SIG-M5 treated with dmso at 0.1 percent for 504 hours (cell line): ENCODE measurements at regions not wholly inside any gene's neighbourhood (a gene's known extent, or its start where the extent isn't known, plus 50 kb on each side); places are given as distances from the start of the nearest gene placed in this dataset.

Source experiments
- DNase-seq: peaks from one replicate; lab custom pipeline; 2025; ENCODE audit not compliant: unreplicated experiment; lab: John Stamatoyannopoulos, UW

DNA sequence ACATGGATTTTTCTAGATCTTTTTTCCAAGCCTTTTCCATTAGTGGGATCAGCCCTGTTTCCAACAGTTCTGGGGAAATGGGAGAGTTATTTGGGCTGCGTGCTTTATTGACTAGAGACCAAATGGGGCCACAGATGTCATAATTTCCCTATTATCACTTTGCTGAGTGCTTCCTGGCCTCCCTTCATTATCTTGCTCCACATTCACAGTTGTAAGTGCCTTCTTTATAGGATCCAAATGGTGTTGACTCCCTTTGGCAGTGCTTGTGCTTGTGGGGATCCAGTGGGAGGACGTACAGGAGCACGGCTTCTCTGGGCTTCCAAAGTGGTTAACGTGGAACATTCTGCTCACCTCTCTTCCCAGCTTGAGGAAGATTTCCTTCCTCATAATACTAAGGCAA, 141.0 kb upstream of the RMST start:
- DNase-seq, result no peak

DNA sequence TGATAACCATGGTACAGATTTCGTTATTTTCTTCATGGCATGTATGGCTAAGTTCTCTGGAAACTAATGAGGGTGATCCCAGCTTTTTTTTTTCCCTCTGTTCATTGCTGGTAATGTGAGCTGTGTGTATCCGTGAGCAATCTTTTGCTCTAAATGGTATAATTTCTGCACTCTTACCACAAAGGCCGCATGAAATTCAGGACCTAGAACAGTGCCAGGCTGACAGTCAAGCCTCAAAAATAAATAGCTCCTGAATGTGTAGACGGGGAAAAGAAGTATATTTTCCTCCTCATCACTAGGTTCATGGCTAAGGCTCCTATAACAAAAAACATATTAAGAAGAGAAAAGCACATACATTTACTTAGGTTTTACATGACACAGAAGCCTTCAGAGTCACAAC, 140.2 kb upstream of the RMST start:
- DNase-seq, result no peak

DNA sequence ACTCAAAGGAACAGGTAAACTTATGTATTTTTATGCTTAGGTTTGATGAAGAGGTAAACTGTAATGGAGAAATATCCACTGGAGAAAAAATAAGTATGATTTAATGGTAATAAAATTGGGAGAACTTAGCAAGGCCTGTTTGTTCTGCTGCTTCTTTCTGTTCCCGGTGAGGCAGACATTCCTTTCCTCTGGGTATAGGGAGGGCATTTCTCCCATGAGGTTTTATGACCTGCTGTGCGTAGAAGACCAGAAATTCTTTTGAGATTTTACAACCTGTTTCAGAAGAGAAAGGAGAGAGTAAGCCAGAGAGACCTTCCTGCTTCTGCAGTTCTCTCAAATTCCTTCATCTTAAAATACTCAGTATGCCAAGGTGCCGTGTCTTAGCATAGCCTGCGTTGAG, 139.4 kb upstream of the RMST start:
- DNase-seq, result no peak

DNA sequence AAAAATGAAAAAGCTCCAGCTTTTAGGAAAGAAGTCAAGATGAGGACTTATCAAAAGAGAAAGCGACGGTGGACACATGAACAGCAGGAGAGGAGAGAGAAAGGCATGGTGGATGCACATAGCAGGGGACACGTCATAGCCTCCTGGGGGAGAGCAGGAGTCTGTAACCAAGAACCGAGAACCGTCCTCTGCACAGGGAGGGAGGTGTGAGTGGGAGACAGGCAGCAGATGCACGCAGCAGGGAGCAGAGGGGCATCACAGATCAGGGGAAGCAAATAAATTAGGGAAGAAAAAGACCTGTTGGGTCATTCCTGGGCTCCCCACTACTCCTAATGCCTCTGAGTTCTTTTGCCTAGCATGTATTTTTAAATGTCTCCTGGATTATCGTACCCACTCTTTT, 138.1 kb upstream of the RMST start:
- no peak for DNase-seq

DNA sequence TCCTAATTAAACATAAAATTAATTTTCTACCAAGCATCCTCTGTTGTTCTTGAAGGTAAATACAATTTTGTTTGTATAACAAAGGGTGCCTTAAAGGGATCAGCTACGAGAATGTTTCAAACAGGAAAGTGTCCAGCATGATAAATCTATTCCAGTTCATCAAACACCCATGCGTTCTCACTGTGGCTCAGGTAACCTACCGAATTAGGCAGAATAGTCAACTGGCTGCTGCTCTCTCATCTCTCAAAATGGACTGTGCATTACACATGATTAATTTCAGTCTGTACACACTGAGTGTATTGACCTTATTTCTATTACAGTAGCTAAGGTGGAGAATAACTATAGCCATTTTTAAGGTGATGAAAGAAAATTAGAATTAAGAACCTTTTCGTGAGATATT, 127.5 kb upstream of the RMST start:
- DNase-seq, result no peak

DNA sequence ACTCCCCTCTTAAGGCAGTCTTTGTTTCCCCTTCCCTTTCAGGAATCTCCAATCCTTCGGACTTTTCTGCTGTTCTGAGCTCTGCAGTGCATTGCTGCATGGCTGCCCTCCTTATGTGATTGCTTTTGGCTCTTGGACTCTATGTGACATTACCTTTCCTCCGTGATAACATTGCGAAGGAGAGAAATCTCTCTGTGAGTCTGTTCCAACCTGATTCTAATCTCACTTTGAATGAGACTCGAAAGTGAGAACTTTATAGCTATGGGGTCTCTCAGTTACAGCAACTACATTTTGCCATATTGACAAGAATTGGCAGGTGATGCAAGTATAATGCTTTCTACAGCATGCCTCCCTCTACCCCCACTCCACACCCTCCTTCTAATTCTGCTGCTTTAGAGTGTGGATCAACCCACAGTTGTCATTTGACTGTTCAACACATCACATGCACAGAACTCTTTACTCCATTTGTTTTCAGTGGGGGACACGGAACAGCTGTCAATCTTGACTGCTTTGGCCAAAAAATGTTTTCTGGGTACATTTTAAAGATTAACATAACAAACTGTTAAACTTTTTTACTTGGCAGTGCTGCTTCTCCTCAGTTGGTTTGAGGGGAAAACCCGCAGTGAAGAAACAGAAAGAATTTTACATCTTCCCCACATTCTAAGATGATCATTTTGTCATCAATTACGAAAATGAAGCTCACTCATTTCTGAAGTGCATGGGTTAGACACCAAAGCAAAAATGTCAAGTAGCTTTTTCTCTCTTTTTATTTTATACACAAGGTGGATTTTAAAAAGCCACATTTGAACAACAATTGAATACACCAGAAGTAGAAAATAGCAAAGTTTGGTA, 125.5 kb upstream of the RMST start:
- DNase-seq, result no peak

DNA sequence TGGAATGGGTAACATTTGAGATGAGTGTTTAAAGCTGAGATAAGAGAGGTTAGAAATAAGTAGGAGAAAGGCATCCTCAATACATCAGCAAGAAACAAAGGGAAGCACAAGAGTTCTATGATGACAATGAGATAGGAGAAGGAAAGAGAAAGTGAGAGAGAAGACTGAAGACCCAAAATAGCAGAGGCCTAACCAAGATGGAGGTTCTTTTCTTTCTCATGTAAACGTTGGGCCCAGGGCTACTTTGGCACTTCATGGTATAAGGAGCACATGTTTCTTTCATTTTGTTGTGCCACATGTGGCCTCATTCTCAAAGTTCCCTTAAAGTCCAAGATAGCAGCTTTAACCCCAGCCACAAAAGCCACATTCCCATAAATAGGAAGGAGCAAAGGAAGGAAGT, 120.5 kb upstream of the RMST start:
- no peak for DNase-seq

DNA sequence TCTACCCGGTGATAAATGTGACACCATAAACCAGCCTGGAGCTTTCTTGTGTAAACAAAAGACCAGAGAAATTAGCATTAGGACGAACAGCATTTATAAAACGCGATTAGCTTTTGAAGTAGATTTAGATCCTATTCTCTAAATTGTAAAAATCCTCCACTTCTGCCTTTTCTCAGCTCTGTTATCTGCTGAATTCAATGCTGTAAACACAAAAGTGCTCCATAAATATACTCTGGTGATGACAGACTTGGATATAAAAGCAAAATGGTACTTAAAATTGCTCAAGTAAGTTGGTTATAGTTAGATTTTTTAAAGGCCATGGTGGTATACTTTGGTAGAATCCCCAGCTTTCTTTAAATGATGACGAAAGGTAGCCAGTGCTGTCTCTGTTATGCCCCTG, 114.6 kb upstream of the RMST start:
- no peak for DNase-seq

DNA sequence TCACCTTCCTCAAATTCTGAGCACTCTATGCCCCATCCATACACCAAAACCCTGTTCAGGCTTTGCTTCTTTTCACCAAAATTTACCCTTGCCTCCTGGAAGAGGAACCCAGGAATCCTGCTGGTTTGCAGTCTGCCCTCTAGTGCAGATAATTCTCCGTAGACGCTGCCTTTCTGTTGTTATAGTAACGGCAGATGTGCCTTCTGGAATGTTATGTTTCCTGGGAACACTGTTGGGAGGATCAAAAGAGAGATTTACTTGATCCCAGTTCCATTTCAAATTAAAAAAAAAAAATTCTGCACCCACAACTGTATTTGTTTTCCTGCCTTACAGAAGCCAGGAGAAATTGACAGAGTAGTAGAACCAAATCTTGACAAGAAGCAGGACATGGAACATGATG, 104.2 kb upstream of the RMST start:
- no peak for DNase-seq

DNA sequence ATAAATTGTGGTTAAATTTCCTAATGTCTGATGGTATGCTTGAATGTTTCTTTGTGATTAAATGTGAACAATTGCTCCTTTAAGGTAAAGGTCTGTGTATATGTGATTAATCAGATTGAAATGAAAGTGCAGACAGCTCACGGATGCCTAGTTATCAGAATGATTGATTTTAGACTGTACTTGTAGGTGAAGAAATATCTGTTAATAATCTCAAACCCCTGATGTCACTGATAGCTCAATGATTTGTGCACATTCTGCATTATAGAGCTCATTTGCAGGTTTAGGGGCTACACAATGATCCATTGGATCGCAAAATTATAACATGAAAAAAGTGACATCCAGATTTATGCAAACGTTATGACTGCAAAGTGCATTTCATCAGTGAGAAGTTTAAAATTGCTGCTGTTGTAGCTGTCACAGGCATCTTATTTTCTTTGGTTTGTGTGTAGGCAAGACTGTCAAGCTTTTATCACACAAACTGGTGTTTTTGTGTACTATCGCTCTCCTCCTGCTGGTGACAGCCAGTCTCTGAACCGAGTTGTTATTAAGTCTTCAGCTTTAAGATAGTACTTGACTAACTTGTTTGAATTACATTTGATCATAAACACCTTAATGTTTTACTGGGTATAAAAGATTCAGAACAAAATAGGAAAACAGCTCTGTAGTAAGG, 103.4 kb upstream of the RMST start:
- DNase-seq, result no peak

DNA sequence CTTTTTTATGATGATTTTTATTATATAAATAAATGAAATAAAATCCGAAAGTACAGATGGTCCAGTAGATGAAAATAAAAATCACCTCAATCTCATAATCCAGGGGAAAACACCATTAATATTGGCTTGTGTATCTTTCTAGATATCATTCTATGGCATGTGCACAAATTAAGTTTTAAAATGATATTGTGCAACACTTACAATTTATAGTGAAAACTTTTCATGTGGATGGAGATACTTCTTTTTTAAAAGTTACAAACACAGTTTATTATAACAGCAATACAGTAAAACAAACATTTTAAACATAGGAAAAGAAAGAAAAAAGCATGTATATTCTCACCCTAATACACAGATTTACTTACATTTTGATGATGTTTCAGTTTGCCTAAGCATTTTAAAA, 98.9 kb upstream of the RMST start:
- DNase-seq, result no peak

DNA sequence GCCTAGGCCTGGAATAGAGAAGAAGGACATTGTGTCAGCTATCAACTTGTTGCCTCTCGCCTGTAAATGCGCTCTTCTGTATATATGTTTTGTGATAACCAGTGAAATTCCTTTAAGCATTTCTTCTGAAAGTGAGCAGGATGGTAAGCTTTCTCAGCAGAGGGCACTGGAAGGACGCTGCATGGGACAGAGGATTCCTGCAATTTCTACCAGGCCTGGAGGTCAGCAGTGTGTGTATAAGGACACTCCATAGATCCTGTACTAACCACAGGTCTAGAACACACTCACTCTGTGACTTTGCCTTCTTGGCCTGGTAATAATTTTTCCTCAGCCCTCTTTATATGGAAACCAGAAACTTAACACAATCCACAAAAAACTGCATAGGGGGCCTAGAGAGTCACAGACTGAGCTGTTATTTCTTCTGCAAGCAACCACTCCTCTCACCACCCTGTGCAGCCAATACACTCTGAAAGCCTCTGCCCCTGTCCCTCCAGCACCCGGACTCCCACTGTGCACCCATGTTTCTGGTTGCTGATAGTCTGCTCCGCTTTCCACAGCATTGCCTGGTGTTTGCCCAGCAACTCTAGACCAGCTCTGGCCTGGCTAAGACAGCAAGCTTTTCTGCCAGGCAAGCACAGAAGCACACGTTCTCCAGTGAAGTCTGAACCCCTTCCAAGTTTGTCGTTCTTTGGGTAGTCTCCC, 94.0 kb upstream of the RMST start:
- no peak for DNase-seq

DNA sequence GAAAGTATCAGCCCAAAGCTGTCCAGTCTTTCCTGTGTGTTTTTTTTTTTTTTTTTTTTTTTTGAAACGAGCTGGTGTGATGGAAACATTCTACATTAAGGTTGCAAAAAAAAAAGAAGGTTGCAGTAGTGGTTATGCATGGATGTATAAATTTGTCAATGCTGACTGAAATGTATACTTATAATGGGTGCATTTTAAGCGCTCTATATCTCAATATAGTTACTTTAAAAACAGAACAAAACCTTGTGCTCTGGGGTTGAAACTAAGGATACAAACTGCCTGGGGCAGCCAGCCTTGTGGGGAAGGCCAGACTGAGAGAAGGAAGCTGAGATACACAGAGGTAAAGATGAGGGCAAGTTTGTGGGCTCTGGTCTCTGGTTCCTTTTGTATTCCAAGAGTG, 87.3 kb upstream of the RMST start:
- DNase-seq, result no peak

DNA sequence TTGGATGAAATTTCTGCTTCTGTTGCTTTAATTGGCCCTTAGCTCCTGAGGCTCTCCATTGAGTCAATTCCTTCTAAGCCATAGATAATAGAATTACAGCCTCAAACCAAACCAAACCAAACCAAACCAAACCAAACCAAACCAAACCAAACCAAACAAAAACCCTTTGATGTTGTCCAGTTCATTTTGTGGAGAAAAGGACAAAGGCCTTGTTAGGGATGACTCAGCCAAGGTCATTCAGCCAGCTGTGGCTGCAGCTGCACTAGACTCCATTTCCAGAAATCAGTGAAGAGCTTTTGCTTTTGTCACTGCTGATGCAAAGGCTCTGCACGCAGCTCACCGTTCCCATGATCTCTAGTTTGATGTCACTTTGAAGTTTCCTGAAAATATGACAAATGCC, 82.2 kb upstream of the RMST start:
- DNase-seq, result no peak

DNA sequence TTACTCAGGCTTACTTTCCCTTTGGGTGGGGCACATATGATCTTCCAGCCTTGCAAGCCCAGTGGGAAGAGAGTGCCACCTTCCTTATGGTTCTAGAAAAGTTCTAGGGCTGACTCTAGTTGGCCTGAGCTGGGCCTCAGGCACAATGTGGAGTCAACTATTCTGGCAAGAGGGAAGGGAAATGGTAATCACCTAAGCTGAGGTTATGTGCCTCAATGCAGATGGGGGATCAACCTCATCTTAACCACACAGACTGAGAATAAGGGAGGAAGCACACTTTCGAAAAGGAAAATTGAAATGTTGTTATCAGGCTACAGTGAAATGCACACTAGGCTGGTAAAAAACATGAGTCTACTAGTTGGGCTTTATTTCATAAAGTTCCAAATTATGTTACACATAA, 77.5 kb upstream of the RMST start:
- DNase-seq, result no peak

DNA sequence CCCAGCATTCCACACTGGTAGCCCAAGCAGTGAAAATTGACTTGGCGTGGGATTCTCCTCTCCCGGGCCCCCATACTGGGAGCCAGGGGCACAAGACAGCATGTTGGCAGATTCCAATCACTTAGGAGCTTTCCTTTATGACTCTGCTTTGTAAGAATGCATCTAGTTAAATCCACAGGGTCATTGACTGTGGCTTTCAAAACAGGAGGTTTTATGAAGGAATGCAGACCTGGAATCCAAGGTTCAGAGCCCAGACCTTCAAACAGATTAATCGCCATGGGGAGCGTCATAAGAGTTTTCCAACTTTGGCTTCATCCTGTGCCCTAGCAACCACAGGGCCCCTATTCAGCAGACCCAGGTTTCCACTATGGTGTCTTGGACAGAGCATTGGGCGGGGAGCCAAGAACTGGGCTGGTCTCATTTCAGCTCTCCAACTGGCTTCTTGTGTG, 76.4 kb upstream of the RMST start:
- no peak for DNase-seq

DNA sequence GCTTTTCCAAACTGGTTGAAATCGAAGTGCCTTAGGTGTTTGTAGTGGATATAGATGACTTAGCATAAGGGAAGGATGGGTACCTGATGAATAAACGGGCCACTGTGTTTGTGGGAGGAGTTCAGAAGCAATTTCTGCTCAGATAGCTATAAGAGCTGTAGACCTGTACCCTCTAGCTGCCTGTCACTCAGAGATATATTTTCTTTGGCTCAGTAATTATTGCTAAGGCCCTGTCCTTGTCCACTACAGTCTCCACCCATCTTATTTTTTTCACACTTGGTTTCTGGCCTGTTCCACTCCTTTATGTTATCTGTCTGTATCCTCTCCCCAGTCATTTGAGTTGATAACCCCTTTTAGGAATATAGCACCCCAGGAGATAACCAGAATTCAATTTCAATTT, 74.8 kb upstream of the RMST start:
- no peak for DNase-seq

DNA sequence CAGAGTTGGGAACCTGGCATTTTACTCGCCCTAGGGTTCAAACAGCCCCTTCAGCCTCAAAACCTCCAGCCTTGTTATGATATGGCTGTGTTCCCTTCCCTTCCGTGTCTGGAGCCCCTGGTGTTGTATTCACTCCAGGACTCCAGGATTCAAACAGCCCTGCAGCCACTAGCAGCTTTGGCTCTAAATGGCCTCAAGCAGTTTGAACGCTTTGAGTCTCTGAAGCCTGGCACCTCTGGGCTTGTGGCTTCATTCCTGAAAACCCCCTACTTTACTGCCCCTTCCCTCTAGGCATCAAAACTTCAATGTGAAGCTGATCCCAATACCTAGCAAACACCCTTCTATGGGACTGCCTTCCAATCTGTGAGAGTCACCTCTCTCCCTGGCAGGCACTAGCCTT, 67.9 kb upstream of the RMST start:
- DNase-seq, result no peak

DNA sequence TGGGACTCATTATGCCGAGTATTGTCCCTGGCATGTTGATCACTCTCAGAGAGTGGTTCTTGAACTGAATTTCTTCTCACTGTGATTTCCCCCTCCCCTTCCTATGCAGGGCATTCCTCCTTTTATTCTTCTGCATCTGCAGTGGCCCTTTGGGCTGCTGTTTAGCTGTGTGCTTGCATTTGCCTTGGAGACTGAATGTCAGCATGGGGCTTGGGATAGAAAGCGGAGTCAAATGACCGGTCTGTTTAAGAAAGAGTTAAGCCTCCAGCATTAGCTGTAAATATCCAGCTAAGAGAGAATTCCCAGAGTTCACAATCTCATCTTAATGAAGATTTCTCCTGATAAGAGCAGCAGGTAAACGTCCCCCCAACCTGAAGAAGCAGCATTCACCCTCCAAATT, 65.6 kb upstream of the RMST start:
- DNase-seq, result no peak

DNA sequence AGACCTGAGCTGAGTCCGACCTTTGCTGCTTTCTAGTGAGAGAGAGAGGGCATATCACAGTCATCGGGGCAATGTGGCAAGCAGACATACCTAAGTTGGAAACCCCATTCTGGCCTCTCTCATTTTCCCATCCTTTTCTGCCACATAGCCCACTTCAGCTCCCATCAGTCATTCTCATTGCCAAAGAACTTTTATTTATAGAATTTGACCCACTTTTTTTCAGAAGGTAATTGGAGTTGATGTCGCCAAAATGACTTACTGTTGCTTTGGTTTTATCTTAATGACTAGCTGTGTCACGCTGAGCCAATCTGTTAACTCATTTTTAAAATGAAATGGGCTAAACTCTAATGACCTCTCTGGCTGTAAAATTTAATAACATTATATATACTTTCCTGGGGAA, 63.9 kb upstream of the RMST start:
- no peak for DNase-seq

DNA sequence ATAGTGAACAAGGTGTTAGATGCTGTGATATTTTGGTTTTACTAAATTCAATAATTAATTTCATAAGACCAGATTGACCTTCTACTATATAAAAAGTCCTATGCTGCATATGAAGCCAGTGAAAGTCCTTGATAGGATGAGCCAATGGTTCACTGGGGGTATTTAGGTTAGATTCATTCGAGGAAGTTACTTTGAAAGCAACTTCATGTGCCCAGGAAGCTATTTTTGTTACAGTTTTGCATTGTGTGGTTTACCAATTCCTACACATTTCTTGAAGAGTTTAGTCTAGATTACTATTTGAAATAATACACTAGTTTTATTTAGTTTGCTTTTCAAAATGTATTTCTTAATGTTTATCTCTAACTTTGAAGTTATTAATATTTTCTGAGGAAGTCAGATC, 58.5 kb upstream of the RMST start:
- no peak for DNase-seq

DNA sequence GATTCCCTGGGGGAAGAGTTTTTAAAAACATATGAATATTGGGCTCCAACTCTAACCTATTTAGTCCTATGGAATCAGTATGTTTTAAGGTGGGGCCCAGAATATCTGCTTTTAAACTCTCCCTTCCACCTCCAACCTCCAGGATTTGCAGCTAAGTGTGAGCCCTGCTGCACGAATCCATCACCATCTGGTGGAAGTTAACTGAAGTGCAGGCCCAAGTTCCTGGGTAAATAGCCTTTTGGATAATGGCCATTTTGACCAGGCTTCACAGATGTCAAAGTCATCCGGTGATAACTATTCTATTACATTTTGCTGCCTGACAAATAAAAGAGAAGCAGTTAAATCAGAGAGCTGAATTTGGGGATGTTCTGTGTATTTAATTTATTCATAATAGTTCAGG, 58.1 kb upstream of the RMST start:
- peak; percentile 32 for DNase-seq
